HL-60 (cell line): ENCODE measurements at regions not wholly inside any gene's neighbourhood (a gene's known extent, or its start where the extent isn't known, plus 50 kb on each side); places are given as distances from the start of the nearest gene placed in this dataset.

ENCODE experiments used
- DNase-seq, 2 experiments: peaks; one replicate each; pipeline ENCODE4 v3.0.0-alpha.2; 2010 to 2020; ENCODE audit warnings: low read depth in 1 of 2, low spot score in 1 of 2
- H3K27ac ChIP-seq: fragments of 250-450 bp; sonication (Bioruptor Pico); replicated peaks from 2 replicates; pipeline ENCODE4 v1.5.1; 2020; ENCODE audit warnings: mild to moderate bottlenecking, moderate library complexity
- H3K27me3 ChIP-seq: fragments of 250-450 bp; sonication (Bioruptor Pico); 2 replicates; pipeline ENCODE4 v1.5.1; 2021; ENCODE audit warnings: mild to moderate bottlenecking, moderate library complexity; ENCODE audit not compliant: insufficient read depth, poor library complexity, severe bottlenecking
- H3K4me3 ChIP-seq: replicated peaks from 2 replicates; pipeline ENCODE4 v1.5.1; 2011; ENCODE audit warnings: mild to moderate bottlenecking, control low read depth, low read length; ENCODE audit not compliant: insufficient read depth
- CTCF ChIP-seq: IDR thresholded peaks from one replicate; pipeline ENCODE4 v1.5.1; 2011; ENCODE audit warnings: low read length, control low read depth, inconsistent platforms; ENCODE audit not compliant: insufficient read depth
- GABPA ChIP-seq: IDR thresholded peaks from 2 replicates; pipeline ENCODE4 v1.6.1; 2012; ENCODE audit warnings: low read depth
- POLR2AphosphoS5 ChIP-seq: IDR thresholded peaks from 2 replicates; pipeline ENCODE4 v1.6.1; 2012; ENCODE audit warnings: low read depth
- REST ChIP-seq: IDR thresholded peaks from 2 replicates; pipeline ENCODE4 v1.6.1; 2012; ENCODE audit warnings: low read depth; ENCODE audit not compliant: insufficient replicate concordance
- SPI1 ChIP-seq: IDR thresholded peaks from 2 replicates; pipeline ENCODE4 v1.6.1; 2012; ENCODE audit warnings: low read depth, mild to moderate bottlenecking, borderline replicate concordance

GRCh38 chr16:26189536-26189935 lies 497.8 kb downstream of the HS3ST4 start:
- no peak for DNase-seq
- H3K27ac ChIP-seq: no peak overlapping the region
- no peak for TF ChIP-seq CTCF
- H3K4me3 ChIP-seq: no peak overlapping the region
- peaks cover 4% of the 10 kb centered on the region for H3K27me3 ChIP-seq

- H3K27me3 ChIP-seq: no peaks in the 10 kb centered on the region
- H3K27ac ChIP-seq: no peak overlapping the region
- TF ChIP-seq POLR2AphosphoS5: no peak
- no peak for TF ChIP-seq GABPA
- TF ChIP-seq SPI1: no peak
- TF ChIP-seq REST: no peak
- TF ChIP-seq CTCF: no peak
- H3K4me3 ChIP-seq: no peak overlapping the region
- no peak for DNase-seq
Observed at GRCh38 chr16:26194526-26194925, 502.8 kb downstream of the HS3ST4 start.

DNA sequence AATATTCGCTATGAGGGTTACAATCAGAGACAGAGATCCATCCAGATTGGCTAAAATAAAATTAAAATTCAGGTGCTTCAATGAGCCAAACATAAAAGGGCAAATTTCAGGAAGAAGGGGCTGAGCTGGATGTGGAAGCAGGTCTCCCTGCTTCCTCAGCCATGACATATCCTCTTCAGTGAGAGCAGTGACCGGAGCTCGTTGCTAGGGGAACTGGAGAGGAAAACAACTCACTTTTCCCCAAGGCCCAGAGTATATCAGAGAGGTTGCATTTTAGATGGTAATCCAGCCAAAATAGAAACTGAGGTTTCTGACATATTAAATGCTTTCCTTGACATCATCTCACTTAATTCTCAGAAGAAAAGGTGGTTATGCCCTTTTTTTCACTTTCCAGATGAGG lies 503.5 kb downstream of the HS3ST4 start:
- Histone ChIP-seq H3K4me3 (no peak overlapping the region), H3K27me3 (no peaks in the 10 kb centered on the region), H3K27ac (no peak overlapping the region)
- no peak for TF ChIP-seq CTCF
- no peak for DNase-seq

GRCh38 chr16:26196310-26196709 lies 504.6 kb downstream of the HS3ST4 start:
- no peak for DNase-seq
- no peak overlapping the region for H3K27ac ChIP-seq

DNA sequence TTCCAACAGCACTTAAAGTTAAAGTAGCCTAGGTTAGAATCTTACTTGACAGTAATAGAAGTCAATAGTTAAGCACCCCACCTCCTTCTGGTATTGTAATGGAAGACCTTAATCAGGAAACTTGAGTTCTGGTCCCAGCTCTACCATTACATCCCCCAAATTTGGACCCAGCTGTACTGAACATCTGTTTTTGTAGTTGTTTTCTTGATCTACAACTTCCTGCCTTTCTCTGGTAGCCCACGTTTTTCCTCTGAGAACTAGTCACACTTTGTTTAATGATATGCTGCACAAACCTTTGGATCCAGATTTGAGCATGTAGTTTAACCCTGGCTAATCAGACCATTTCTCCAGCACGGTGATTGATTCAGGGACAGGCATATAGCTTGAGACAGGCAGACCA lies 505.0 kb downstream of the HS3ST4 start:
- Histone ChIP-seq H3K4me3 (no peak overlapping the region), H3K27me3 (no peaks in the 10 kb centered on the region), H3K27ac (no peak overlapping the region)
- no peak for DNase-seq
- TF ChIP-seq GABPA (no peak), REST (no peak), SPI1 (no peak), POLR2AphosphoS5 (no peak)

More at GRCh38 chr16:26196310-26196709, 504.6 kb downstream of the HS3ST4 start:
- Histone ChIP-seq H3K4me3 (no peak overlapping the region), H3K27me3 (no peaks in the 10 kb centered on the region)
- TF ChIP-seq POLR2AphosphoS5: no peak
- no peak for TF ChIP-seq SPI1
